Liver (tissue), 8 donors: ENCODE measurements at regions not wholly inside any gene's neighbourhood (a gene's known extent, or its start where the extent isn't known, plus 50 kb on each side); places are given as distances from the start of the nearest gene placed in this dataset.

Source experiments
- DNase-seq: peaks from one replicate; pipeline ENCODE4 v3.0.0-alpha.2; 2017; ENCODE audit warnings: low spot score
- H3K27ac ChIP-seq, 2 donors: one replicate each; pipeline ENCODE4 v1.7.0; 2013; ENCODE audit warnings: inconsistent platforms in 2 of 2, low read length in 2 of 2, control low read depth in 1 of 2, low read depth in 1 of 2, mild to moderate bottlenecking in 1 of 2
- H3K27me3 ChIP-seq, 4 donors: one replicate each; pipeline versions ENCODE4 v1.6.1 to v1.7.0; 2013; ENCODE audit warnings: low read length in 3 of 4, inconsistent platforms in 1 of 4, mild to moderate bottlenecking in 1 of 4, moderate library complexity in 1 of 4; ENCODE audit not compliant: control insufficient read depth in 4 of 4, insufficient read depth in 4 of 4
- H3K36me3 ChIP-seq, 4 donors: one replicate each; pipeline versions ENCODE4 v1.6.1 to v1.7.0; 2013; ENCODE audit warnings: low read length in 3 of 4, mild to moderate bottlenecking in 3 of 4, low read depth in 1 of 4, moderate library complexity in 1 of 4; ENCODE audit not compliant: control insufficient read depth in 4 of 4, insufficient read depth in 3 of 4
- H3K4me1 ChIP-seq, 4 donors: one replicate each; pipeline versions ENCODE4 v1.6.1 to v1.7.0; 2013; ENCODE audit warnings: low read length in 3 of 4, mild to moderate bottlenecking in 3 of 4, moderate library complexity in 1 of 4; ENCODE audit not compliant: control insufficient read depth in 4 of 4, insufficient read depth in 4 of 4
- H3K4me3 ChIP-seq, 3 donors: one replicate each; pipeline versions ENCODE4 v1.6.1 to v1.7.0; 2013; ENCODE audit warnings: low read length in 3 of 3, control low read depth in 1 of 3, low read depth in 1 of 3, mild to moderate bottlenecking in 1 of 3
- H3K9ac ChIP-seq, 2 donors: one replicate each; pipeline ENCODE4 v1.7.0; 2013; ENCODE audit warnings: low read length in 2 of 2, mild to moderate bottlenecking in 2 of 2, moderate library complexity in 2 of 2, control low read depth in 1 of 2, low read depth in 1 of 2
- H3K9me3 ChIP-seq, 4 donors: one replicate each; pipeline versions ENCODE4 v1.6.1 to v1.7.0; 2013; ENCODE audit warnings: low read length in 3 of 4; ENCODE audit not compliant: control insufficient read depth in 4 of 4
- ATF3 ChIP-seq: IDR thresholded peaks from 2 replicates; pipeline ENCODE4 v1.6.1; 2016; ENCODE audit warnings: antibody characterized with exemption
- CTCF ChIP-seq: fragments of 150-350 bp; IDR thresholded peaks from 2 replicates; pipeline ENCODE4 v1.5.1; 2017; ENCODE audit warnings: improper control_type of control experiment, low read depth, low read length; ENCODE audit not compliant: missing input control
- EGR1 ChIP-seq, 2 donors: IDR thresholded peaks; 2 replicates each; pipeline ENCODE4 v1.6.1; 2016 to 2018; ENCODE audit warnings: antibody characterized with exemption in 2 of 2, low read depth in 2 of 2
- FOXA2 ChIP-seq: IDR thresholded peaks from 2 replicates; pipeline ENCODE4 v1.6.1; 2016; ENCODE audit warnings: antibody characterized with exemption
- GABPA ChIP-seq, 2 donors: IDR thresholded peaks in 1 of 2; conservative IDR thresholded peaks in 1 of 2; 2 replicates each; pipeline ENCODE4 v1.6.1; 2016; ENCODE audit warnings: antibody characterized with exemption in 2 of 2, mild to moderate bottlenecking in 1 of 2, moderate library complexity in 1 of 2
- JUND ChIP-seq, 2 donors: IDR thresholded peaks; 2 replicates each; pipeline ENCODE4 v1.6.1; 2016; ENCODE audit warnings: antibody characterized with exemption in 2 of 2
- NR2F2 ChIP-seq: IDR thresholded peaks from 2 replicates; pipeline ENCODE4 v1.6.1; 2016; ENCODE audit warnings: antibody characterized with exemption
- REST ChIP-seq: IDR thresholded peaks from 2 replicates; pipeline ENCODE4 v1.6.1; 2016; ENCODE audit warnings: antibody characterized with exemption, mild to moderate bottlenecking
- SP1 ChIP-seq: IDR thresholded peaks from 2 replicates; pipeline ENCODE4 v1.6.1; 2018; ENCODE audit warnings: antibody characterized with exemption, mild to moderate bottlenecking
- TAF1 ChIP-seq: conservative IDR thresholded peaks from 2 replicates; pipeline ENCODE4 v1.6.1; 2016; ENCODE audit warnings: antibody characterized with exemption, mild to moderate bottlenecking
- YY1 ChIP-seq: IDR thresholded peaks from 2 replicates; pipeline ENCODE4 v1.6.1; 2016; ENCODE audit warnings: antibody characterized with exemption, mild to moderate bottlenecking
- WGBS: extraction: QIAGEN DNeasy Blood & Tissue Kit; methylation state at CpG from one replicate; pipeline ENCODE4 v1.1.7; 2013; 5-methylcytosine and 5-hydroxymethylcytosine counted together
- donor health status: healthy.
- donor health status: healthy.
- donor health status: healthy.
- donor health status: healthy.
- donor health status: healthy.

- no peaks in the 10 kb centered on the region for H3K27me3 ChIP-seq
- DNase-seq = no peak
- H3K27ac ChIP-seq = no peak overlapping the region
- H3K4me3 ChIP-seq = no peak overlapping the region
- TF ChIP-seq SP1 (no peak), YY1 (no peak), REST (no peak), JUND (IDR thresholded peaks at IDR 0.05) (no peak)
- no peaks in the 10 kb centered on the region for H3K4me1 ChIP-seq
- WGBS = 56% methylated on average over 8 of the region's 8 CpGs
- H3K9ac ChIP-seq = no peak overlapping the region
- H3K9me3 ChIP-seq = peaks cover 0 to 2% (median 0%) of the 10 kb centered on the region in 4 donors
- no peaks in the 10 kb centered on the region for H3K36me3 ChIP-seq
Measured at GRCh38 chr2:13986119-13986720, 646.3 kb upstream of the LRATD1 start.

DNA sequence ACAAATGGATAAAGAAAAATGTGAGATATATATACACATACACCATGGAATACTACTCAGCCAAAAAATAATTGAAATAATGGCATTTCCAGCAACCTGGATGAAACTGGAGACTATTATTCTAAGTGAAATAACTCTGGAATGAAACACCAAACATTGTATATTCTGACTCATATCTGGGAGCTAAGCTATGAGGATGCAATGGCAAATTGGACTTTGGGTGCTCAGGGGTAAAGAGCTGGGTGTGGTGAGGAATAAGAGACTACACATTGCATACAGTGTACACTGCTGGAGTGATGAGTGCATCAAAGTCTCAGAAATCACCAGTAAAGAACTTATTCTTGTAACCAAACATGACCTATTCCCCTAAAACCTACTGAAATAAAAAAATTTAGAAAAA is 636.0 kb upstream of the LRATD1 start:
- DNase-seq = no peak
- TF ChIP-seq NR2F2 = no peak
- no peak for TF ChIP-seq FOXA2
- no peak for TF ChIP-seq TAF1
- TF ChIP-seq EGR1 (IDR thresholded peaks at IDR 0.05; ENCODE audit: low read depth in 2 of 2) = no peak
- no peak for TF ChIP-seq REST
- Histone ChIP-seq H3K27ac (no peak overlapping the region), H3K27me3 (no peaks in the 10 kb centered on the region), H3K4me1 (no peaks in the 10 kb centered on the region), H3K9me3 (no peaks in the 10 kb centered on the region), H3K9ac (no peak overlapping the region), H3K36me3 (no peaks in the 10 kb centered on the region), H3K4me3 (no peak overlapping the region)

GRCh38 chr2:14011190-14011589 is 621.3 kb upstream of the LRATD1 start:
- no peak for DNase-seq

More at GRCh38 chr2:14011190-14011589, 621.3 kb upstream of the LRATD1 start:
- no peak for TF ChIP-seq TAF1
- no peak for TF ChIP-seq EGR1 (IDR thresholded peaks at IDR 0.05; ENCODE audit: low read depth in 2 of 2)
- TF ChIP-seq JUND (IDR thresholded peaks at IDR 0.05) = no peak
- no peak for TF ChIP-seq CTCF
- no peak for TF ChIP-seq ATF3
- TF ChIP-seq GABPA (IDR thresholded peaks at IDR 0.05 in 1 of 2, conservative IDR thresholded peaks at IDR 0.05 in 1 of 2) = no peak
- no peak for TF ChIP-seq FOXA2
- no peak overlapping the region for H3K4me3 ChIP-seq
- H3K27ac ChIP-seq = no peak overlapping the region
- no peaks in the 10 kb centered on the region for H3K27me3 ChIP-seq
- no peaks in the 10 kb centered on the region for H3K4me1 ChIP-seq
- peaks cover 0 to 2% (median 0%) of the 10 kb centered on the region in 4 donors for H3K9me3 ChIP-seq
- 82% methylated on average over 4 of the region's 4 CpGs for WGBS
- no peak overlapping the region for H3K9ac ChIP-seq
- H3K36me3 ChIP-seq = no peaks in the 10 kb centered on the region
